OCI-LY1 (cell line): ENCODE measurements at regions not wholly inside any gene's neighbourhood (a gene's known extent, or its start where the extent isn't known, plus 50 kb on each side); places are given as distances from the start of the nearest gene placed in this dataset.

Experiments used
- EZH2 ChIP-seq: fragments of 200-600 bp; sonication (generic), shearing (Covaris generic); IDR thresholded peaks from 2 replicates; pipeline ENCODE4 v1.8.0; 2017; ENCODE audit warnings: borderline replicate concordance, mixed run types, mild to moderate bottlenecking, antibody characterized with exemption, low read length, moderate library complexity, mixed read lengths
- TF ChIP-seq, protein P1 (sequence below): fragments of 200-600 bp; sonication (generic), shearing (Covaris generic); IDR thresholded peaks from 2 replicates; pipeline ENCODE4 v1.5.1; 2017; ENCODE audit warnings: mild to moderate bottlenecking, antibody characterized with exemption, low read length, moderate library complexity, mixed read lengths

DNA sequence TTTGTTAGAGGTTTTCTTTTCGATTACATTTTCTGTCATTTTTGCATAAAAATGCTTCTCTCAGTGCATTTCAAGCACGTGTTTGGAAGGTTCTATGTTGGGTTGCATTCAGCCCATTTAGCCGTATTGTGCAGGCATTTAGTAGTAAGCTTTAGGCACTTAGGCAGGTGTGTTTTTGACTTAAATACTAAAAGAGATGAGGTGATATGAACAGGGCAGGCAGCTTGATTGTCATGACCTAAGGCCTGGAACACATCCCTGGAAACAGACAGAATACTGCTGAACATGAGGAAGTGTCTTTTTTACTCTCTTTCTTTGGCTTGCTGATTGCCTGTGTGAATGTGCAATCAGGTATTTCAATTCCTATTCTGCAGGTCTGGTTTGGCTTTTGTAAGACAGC is 610.5 kb upstream of the MAN1A1 start:
- no peak for TF ChIP-seq EZH2
- TF ChIP-seq, protein P1, sequence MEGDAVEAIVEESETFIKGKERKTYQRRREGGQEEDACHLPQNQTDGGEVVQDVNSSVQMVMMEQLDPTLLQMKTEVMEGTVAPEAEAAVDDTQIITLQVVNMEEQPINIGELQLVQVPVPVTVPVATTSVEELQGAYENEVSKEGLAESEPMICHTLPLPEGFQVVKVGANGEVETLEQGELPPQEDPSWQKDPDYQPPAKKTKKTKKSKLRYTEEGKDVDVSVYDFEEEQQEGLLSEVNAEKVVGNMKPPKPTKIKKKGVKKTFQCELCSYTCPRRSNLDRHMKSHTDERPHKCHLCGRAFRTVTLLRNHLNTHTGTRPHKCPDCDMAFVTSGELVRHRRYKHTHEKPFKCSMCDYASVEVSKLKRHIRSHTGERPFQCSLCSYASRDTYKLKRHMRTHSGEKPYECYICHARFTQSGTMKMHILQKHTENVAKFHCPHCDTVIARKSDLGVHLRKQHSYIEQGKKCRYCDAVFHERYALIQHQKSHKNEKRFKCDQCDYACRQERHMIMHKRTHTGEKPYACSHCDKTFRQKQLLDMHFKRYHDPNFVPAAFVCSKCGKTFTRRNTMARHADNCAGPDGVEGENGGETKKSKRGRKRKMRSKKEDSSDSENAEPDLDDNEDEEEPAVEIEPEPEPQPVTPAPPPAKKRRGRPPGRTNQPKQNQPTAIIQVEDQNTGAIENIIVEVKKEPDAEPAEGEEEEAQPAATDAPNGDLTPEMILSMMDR: no peak
